HL-60 (cell line): ENCODE measurements at regions not wholly inside any gene's neighbourhood (a gene's known extent, or its start where the extent isn't known, plus 50 kb on each side); places are given as distances from the start of the nearest gene placed in this dataset.

ENCODE experiments used
- DNase-seq, 2 experiments: peaks; one replicate each; pipeline ENCODE4 v3.0.0-alpha.2; 2010 to 2020; ENCODE audit warnings: low read depth in 1 of 2, low spot score in 1 of 2
- H3K27ac ChIP-seq: fragments of 250-450 bp; sonication (Bioruptor Pico); replicated peaks from 2 replicates; pipeline ENCODE4 v1.5.1; 2020; ENCODE audit warnings: mild to moderate bottlenecking, moderate library complexity
- H3K27me3 ChIP-seq: fragments of 250-450 bp; sonication (Bioruptor Pico); 2 replicates; pipeline ENCODE4 v1.5.1; 2021; ENCODE audit warnings: mild to moderate bottlenecking, moderate library complexity; ENCODE audit not compliant: insufficient read depth, poor library complexity, severe bottlenecking
- H3K4me3 ChIP-seq: replicated peaks from 2 replicates; pipeline ENCODE4 v1.5.1; 2011; ENCODE audit warnings: mild to moderate bottlenecking, control low read depth, low read length; ENCODE audit not compliant: insufficient read depth
- CTCF ChIP-seq: IDR thresholded peaks from one replicate; pipeline ENCODE4 v1.5.1; 2011; ENCODE audit warnings: low read length, control low read depth, inconsistent platforms; ENCODE audit not compliant: insufficient read depth
- GABPA ChIP-seq: IDR thresholded peaks from 2 replicates; pipeline ENCODE4 v1.6.1; 2012; ENCODE audit warnings: low read depth
- POLR2AphosphoS5 ChIP-seq: IDR thresholded peaks from 2 replicates; pipeline ENCODE4 v1.6.1; 2012; ENCODE audit warnings: low read depth
- REST ChIP-seq: IDR thresholded peaks from 2 replicates; pipeline ENCODE4 v1.6.1; 2012; ENCODE audit warnings: low read depth; ENCODE audit not compliant: insufficient replicate concordance
- SPI1 ChIP-seq: IDR thresholded peaks from 2 replicates; pipeline ENCODE4 v1.6.1; 2012; ENCODE audit warnings: low read depth, mild to moderate bottlenecking, borderline replicate concordance

- DNase-seq = no peak
- H3K27ac ChIP-seq = no peak overlapping the region
These were observed 296.1 kb downstream of the RAB38 start for GRCh38 chr11:87879118-87879517.

GRCh38 chr11:87878373-87878825 is 296.8 kb downstream of the RAB38 start:
- no peak for DNase-seq
- Histone ChIP-seq H3K4me3 (no peak overlapping the region), H3K27me3 (no peaks in the 10 kb centered on the region), H3K27ac (no peak overlapping the region)
- TF ChIP-seq GABPA = no peak
- TF ChIP-seq CTCF = no peak
- TF ChIP-seq SPI1 = no peak
- no peak for TF ChIP-seq REST
- TF ChIP-seq POLR2AphosphoS5 = no peak

More at GRCh38 chr11:87879118-87879517, 296.1 kb downstream of the RAB38 start:
- Histone ChIP-seq H3K4me3 (no peak overlapping the region), H3K27me3 (no peaks in the 10 kb centered on the region)
- TF ChIP-seq CTCF (no peak), POLR2AphosphoS5 (no peak), GABPA (no peak), SPI1 (no peak), REST (no peak)

GRCh38 chr11:87871056-87871455 is 304.2 kb downstream of the RAB38 start:
- Histone ChIP-seq H3K27me3 (no peaks in the 10 kb centered on the region), H3K4me3 (no peak overlapping the region)
- TF ChIP-seq GABPA = no peak
- TF ChIP-seq CTCF = no peak
- TF ChIP-seq POLR2AphosphoS5 = no peak
- TF ChIP-seq REST = no peak
- TF ChIP-seq SPI1 = no peak

More at GRCh38 chr11:87871056-87871455, 304.2 kb downstream of the RAB38 start:
- DNase-seq = no peak
- H3K27ac ChIP-seq = no peak overlapping the region
